ENCODE measurements at regions not wholly inside any gene's neighbourhood (a gene's known extent, or its start where the extent isn't known, plus 50 kb on each side); places are given as distances from the start of the nearest gene placed in this dataset.

DNA sequence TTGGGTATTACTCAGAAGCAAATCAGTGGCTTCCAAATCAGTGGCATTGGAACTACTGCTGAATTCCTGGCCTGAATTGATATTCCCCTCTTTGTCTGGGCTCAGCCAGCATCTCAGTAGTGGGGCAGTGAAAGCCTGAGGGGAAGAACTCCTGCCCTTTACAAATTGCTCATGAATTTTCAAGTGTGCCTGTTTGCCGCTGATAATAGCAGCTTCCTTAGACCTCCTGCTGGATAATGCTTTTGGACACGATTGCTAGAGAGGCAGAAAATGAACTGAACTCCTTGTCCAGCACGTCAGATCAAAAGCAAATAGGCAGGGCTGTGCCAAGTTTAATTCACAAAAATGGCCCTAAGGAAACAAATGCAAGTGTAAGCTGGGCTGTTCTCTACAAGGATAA, 91.3 kb upstream of the GZMB start:
- CTCF ChIA-PET: interaction anchor here (0.9 to 1.4 kb wide), 2 partner anchors 10 to 15 kb away, joined by 3 to 12 read pairs; no protein-coding TSS in a partner anchor
- no peak for DNase-seq (ENCODE audit: extremely low spot score)
- TF ChIP-seq BHLHE40 (IDR thresholded peaks at IDR 0.05; ENCODE audit: borderline replicate concordance) (no peak), FOXA1 (IDR thresholded peaks at IDR 0.05) (no peak), HDGF (IDR thresholded peaks at IDR 0.05; ENCODE audit: borderline replicate concordance) (no peak), CTBP1 (IDR thresholded peaks at IDR 0.05; ENCODE audit: borderline replicate concordance) (no peak), ZNF384 (IDR thresholded peaks at IDR 0.05) (no peak), SUZ12 (IDR thresholded peaks at IDR 0.05) (no peak), PKNOX1 (IDR thresholded peaks at IDR 0.05) (no peak), NFRKB (IDR thresholded peaks at IDR 0.05) (no peak), TARDBP (IDR thresholded peaks at IDR 0.05) (no peak), ARNT (IDR thresholded peaks at IDR 0.05) (no peak), L3MBTL2 (conservative IDR thresholded peaks at IDR 0.05) (no peak), FOXM1 (IDR thresholded peaks at IDR 0.05; ENCODE audit: borderline replicate concordance) (no peak), SP1 (IDR thresholded peaks at IDR 0.05) (no peak), LEF1 (IDR thresholded peaks at IDR 0.05; ENCODE audit: borderline replicate concordance) (no peak), ELF4 (IDR thresholded peaks at IDR 0.05) (no peak), FOXK2 (IDR thresholded peaks at IDR 0.05) (no peak)
- POLR2A ChIA-PET: interaction anchor here (0.8 kb wide), 1 partner anchor 14 kb away, joined by 3 read pairs; no protein-coding TSS in a partner anchor

- ChIA-PET CTCF (interaction anchor here (0.8 to 1.5 kb wide), 2 partner anchors 10 to 11 kb away, joined by 5 read pairs; no protein-coding TSS in a partner anchor), POLR2A (no interaction called here)
- no peak for DNase-seq (ENCODE audit: extremely low spot score)
- no peak for TF ChIP-seq SP1 (IDR thresholded peaks at IDR 0.05)
- TF ChIP-seq CTBP1 (IDR thresholded peaks at IDR 0.05; ENCODE audit: borderline replicate concordance): no peak
- TF ChIP-seq L3MBTL2 (conservative IDR thresholded peaks at IDR 0.05): no peak
- TF ChIP-seq NFRKB (IDR thresholded peaks at IDR 0.05): no peak
- no peak for TF ChIP-seq PKNOX1 (IDR thresholded peaks at IDR 0.05)
- TF ChIP-seq ZNF384 (IDR thresholded peaks at IDR 0.05): no peak
- TF ChIP-seq ELF4 (IDR thresholded peaks at IDR 0.05): no peak
- no peak for TF ChIP-seq BHLHE40 (IDR thresholded peaks at IDR 0.05; ENCODE audit: borderline replicate concordance)
- no peak for TF ChIP-seq FOXM1 (IDR thresholded peaks at IDR 0.05; ENCODE audit: borderline replicate concordance)
- no peak for TF ChIP-seq SUZ12 (IDR thresholded peaks at IDR 0.05)
- no peak for TF ChIP-seq ARNT (IDR thresholded peaks at IDR 0.05)
- TF ChIP-seq FOXK2 (IDR thresholded peaks at IDR 0.05): no peak
- TF ChIP-seq LEF1 (IDR thresholded peaks at IDR 0.05; ENCODE audit: borderline replicate concordance): no peak
- TF ChIP-seq FOXA1 (IDR thresholded peaks at IDR 0.05): no peak
Measured at GRCh38 chr14:24721775-24722174, 87.8 kb upstream of the GZMB start.

DNA sequence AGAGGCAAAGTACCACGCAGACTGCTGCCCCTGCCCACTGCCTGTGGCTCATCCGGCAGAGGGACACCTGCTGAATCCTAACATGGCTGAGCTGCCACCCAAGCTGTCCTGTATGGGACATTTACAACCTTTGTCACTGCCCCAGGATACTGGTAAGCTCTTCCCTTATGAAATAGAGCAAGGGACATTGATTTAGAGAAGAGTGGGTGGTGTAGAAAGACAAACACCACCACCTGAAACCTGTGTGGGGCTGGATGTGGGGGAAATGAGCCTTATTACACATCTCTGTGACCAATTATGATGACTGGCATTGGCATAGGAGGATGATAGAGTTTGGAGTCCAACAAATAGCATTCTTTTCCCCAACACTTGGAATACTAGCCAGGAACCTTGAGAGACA, 81.2 kb upstream of the GZMB start:
- DNase-seq (ENCODE audit: extremely low spot score): no peak
- ChIA-PET POLR2A (no interaction called here), CTCF (no interaction called here)
- no peak for TF ChIP-seq TARDBP (IDR thresholded peaks at IDR 0.05)
- no peak for TF ChIP-seq PKNOX1 (IDR thresholded peaks at IDR 0.05)
- TF ChIP-seq FOXA1 (IDR thresholded peaks at IDR 0.05): no peak
- no peak for TF ChIP-seq FOXM1 (IDR thresholded peaks at IDR 0.05; ENCODE audit: borderline replicate concordance)
- no peak for TF ChIP-seq ELF4 (IDR thresholded peaks at IDR 0.05)
- TF ChIP-seq LEF1 (IDR thresholded peaks at IDR 0.05; ENCODE audit: borderline replicate concordance): no peak
- TF ChIP-seq FOXK2 (IDR thresholded peaks at IDR 0.05): no peak
- TF ChIP-seq NFRKB (IDR thresholded peaks at IDR 0.05): no peak
- no peak for TF ChIP-seq HDGF (IDR thresholded peaks at IDR 0.05; ENCODE audit: borderline replicate concordance)
- TF ChIP-seq SUZ12 (IDR thresholded peaks at IDR 0.05): no peak
- TF ChIP-seq ARNT (IDR thresholded peaks at IDR 0.05): no peak
- TF ChIP-seq CTBP1 (IDR thresholded peaks at IDR 0.05; ENCODE audit: borderline replicate concordance): no peak
- no peak for TF ChIP-seq L3MBTL2 (conservative IDR thresholded peaks at IDR 0.05)
- no peak for TF ChIP-seq SP1 (IDR thresholded peaks at IDR 0.05)
- no peak for TF ChIP-seq ZNF384 (IDR thresholded peaks at IDR 0.05)
- no peak for TF ChIP-seq BHLHE40 (IDR thresholded peaks at IDR 0.05; ENCODE audit: borderline replicate concordance)

GRCh38 chr14:24713404-24713803, 79.4 kb upstream of the GZMB start:
- POLR2A ChIA-PET: no interaction called here
- TF ChIP-seq PKNOX1 (IDR thresholded peaks at IDR 0.05): no peak
- TF ChIP-seq TARDBP (IDR thresholded peaks at IDR 0.05): no peak
- no peak for TF ChIP-seq NFRKB (IDR thresholded peaks at IDR 0.05)
- TF ChIP-seq ELF4 (IDR thresholded peaks at IDR 0.05): no peak
- CTCF ChIA-PET: no interaction called here
- no peak for DNase-seq (ENCODE audit: extremely low spot score)

DNA sequence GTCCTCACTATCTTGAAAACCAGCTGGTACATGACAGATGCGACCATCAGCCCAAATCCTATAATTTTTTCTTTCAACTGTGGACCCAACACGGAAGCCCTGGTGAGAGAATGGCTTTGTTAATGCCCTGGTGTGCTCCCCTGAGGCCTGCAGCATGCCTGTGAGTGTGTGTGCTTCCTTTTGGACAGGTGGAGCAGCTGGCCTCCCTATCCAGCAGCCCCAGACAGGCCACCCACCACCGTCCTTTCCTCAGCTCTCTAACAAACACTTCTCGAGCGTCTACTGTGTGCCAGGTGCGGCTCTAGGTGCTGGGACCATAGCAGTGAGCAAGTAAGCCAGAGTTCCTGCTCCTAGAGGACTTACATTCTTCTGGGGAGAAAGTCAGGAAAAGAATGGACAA, 78.9 kb upstream of the GZMB start:
- CTCF ChIA-PET: no interaction called here
- POLR2A ChIA-PET: no interaction called here
- TF ChIP-seq NFRKB (IDR thresholded peaks at IDR 0.05) (no peak), TARDBP (IDR thresholded peaks at IDR 0.05) (no peak), L3MBTL2 (conservative IDR thresholded peaks at IDR 0.05) (no peak), FOXA1 (IDR thresholded peaks at IDR 0.05) (no peak), SUZ12 (IDR thresholded peaks at IDR 0.05) (no peak), ELF4 (IDR thresholded peaks at IDR 0.05) (no peak), ARNT (IDR thresholded peaks at IDR 0.05) (no peak), FOXK2 (IDR thresholded peaks at IDR 0.05) (no peak), FOXM1 (IDR thresholded peaks at IDR 0.05; ENCODE audit: borderline replicate concordance) (no peak), PKNOX1 (IDR thresholded peaks at IDR 0.05) (no peak)
- DNase-seq (ENCODE audit: extremely low spot score): no peak
